SK-N-SH (cell line): ENCODE measurements at regions not wholly inside any gene's neighbourhood (a gene's known extent, or its start where the extent isn't known, plus 50 kb on each side); places are given as distances from the start of the nearest gene placed in this dataset.

Source experiments
- CTCF ChIA-PET: fragments of 300-600, 350-600 bp; formaldehyde crosslinking; extraction: SDS; loops from one replicate; lab custom pipeline; 2021; lab: Yijun Ruan, JAX
- POLR2A ChIA-PET: fragments of 350-600 bp; sonication (Branson Sonifier 250); formaldehyde crosslinking; extraction: SDS; loops from one replicate; lab custom pipeline; 2020; ENCODE audit warnings: antibody characterized with exemption, inconsistent platforms; lab: Yijun Ruan, JAX
- DNase-seq: peaks from one replicate; pipeline ENCODE4 v3.0.0; 2012
- H2AFZ ChIP-seq: fragments of 200-600 bp; sonication (generic); 2 replicates; pipeline ENCODE4 v1.8.1; 2016; ENCODE audit warnings: antibody characterized with exemption, mild to moderate bottlenecking, low read depth
- H3F3A ChIP-seq: fragments of 200-600 bp; sonication (generic); replicated peaks from 2 replicates; pipeline ENCODE3; 2016; ENCODE audit warnings: antibody characterized with exemption, mild to moderate bottlenecking; ENCODE audit not compliant: insufficient read depth
- H3K27ac ChIP-seq, 2 experiments: fragments of 200-500 bp in 1 of 2; fragments of 200-600 bp in 1 of 2; sonication (Bioruptor generic) in 1 of 2; sonication (generic), shearing (Covaris generic) in 1 of 2; 2 replicates each; pipeline versions ENCODE4 v1.5.1 to v1.6.1; 2014 to 2016; ENCODE audit warnings: low read depth in 2 of 2, inconsistent platforms in 1 of 2, low read length in 1 of 2, mild to moderate bottlenecking in 1 of 2, mixed read lengths in 1 of 2
- H3K27me3 ChIP-seq: fragments of 200-600 bp; sonication (generic), shearing (Covaris generic); 2 replicates; pipeline ENCODE4 v1.6.1; 2016; ENCODE audit warnings: mixed run types; ENCODE audit not compliant: insufficient read depth
- H3K36me3 ChIP-seq, 2 experiments: fragments of 200-500 bp in 1 of 2; fragments of 200-600 bp in 1 of 2; sonication (Bioruptor generic) in 1 of 2; sonication (generic) in 1 of 2; replicated peaks in 1 of 2; 2 replicates each; pipeline versions ENCODE3 to v1.5.1; 2014 to 2016; ENCODE audit warnings: low read length in 1 of 2, mild to moderate bottlenecking in 1 of 2; ENCODE audit not compliant: insufficient read depth in 2 of 2, control insufficient read depth in 1 of 2
- H3K4me1 ChIP-seq, 2 experiments: fragments of 200-500 bp in 1 of 2; fragments of 200-600 bp in 1 of 2; sonication (Bioruptor generic) in 1 of 2; sonication (generic), shearing (Covaris generic) in 1 of 2; 2 replicates each; pipeline versions ENCODE4 v1.5.1 to v1.6.1; 2014 to 2016; ENCODE audit warnings: low read depth in 1 of 2, low read length in 1 of 2, mixed run types in 1 of 2; ENCODE audit not compliant: insufficient read depth in 2 of 2, control insufficient read depth in 1 of 2
- H3K4me2 ChIP-seq: fragments of 200-600 bp; sonication (generic), shearing (Covaris generic); 2 replicates; pipeline ENCODE4 v1.6.1; 2017; ENCODE audit warnings: mixed run types
- H3K4me3 ChIP-seq, 2 experiments: fragments of 200-500 bp in 1 of 2; fragments of 200-600 bp in 1 of 2; sonication (Bioruptor generic) in 1 of 2; sonication (generic), shearing (Covaris generic) in 1 of 2; 2 replicates each; pipeline versions ENCODE4 v1.5.1 to v1.8.1; 2014 to 2016; ENCODE audit warnings: low read depth in 2 of 2, inconsistent platforms in 1 of 2, low read length in 1 of 2, mild to moderate bottlenecking in 1 of 2, mixed read lengths in 1 of 2, moderate library complexity in 1 of 2
- H3K79me2 ChIP-seq: fragments of 200-600 bp; sonication (generic); 2 replicates; pipeline ENCODE4 v1.8.1; 2017; ENCODE audit warnings: mild to moderate bottlenecking; ENCODE audit not compliant: insufficient read depth
- H3K9ac ChIP-seq: fragments of 200-600 bp; sonication (generic); 2 replicates; pipeline ENCODE4 v1.6.1; 2017; ENCODE audit warnings: mixed run types
- H3K9me2 ChIP-seq: fragments of 200-600 bp; sonication (generic); 2 replicates; pipeline ENCODE4 v1.6.1; 2017; ENCODE audit warnings: mixed run types
- H3K9me3 ChIP-seq: fragments of 200-600 bp; sonication (generic); 2 replicates; pipeline ENCODE4 v1.6.1; 2017; ENCODE audit warnings: mixed run types, mild to moderate bottlenecking, moderate library complexity
- H4K20me1 ChIP-seq: fragments of 200-600 bp; sonication (generic); 2 replicates; pipeline ENCODE4 v1.6.1; 2017; ENCODE audit warnings: mild to moderate bottlenecking, mixed run types; ENCODE audit not compliant: insufficient read depth
- CHD2 ChIP-seq: fragments of 150-350 bp; IDR thresholded peaks from 2 replicates; pipeline ENCODE4 v1.6.1; 2018; ENCODE audit warnings: low read length; ENCODE audit not compliant: partially characterized antibody
- EZH2phosphoT487 ChIP-seq: fragments of 200-600 bp; sonication (generic); IDR thresholded peaks from 2 replicates; pipeline ENCODE4 v1.6.1; 2017; ENCODE audit warnings: low read depth, mixed run types, mild to moderate bottlenecking, antibody characterized with exemption, moderate library complexity, borderline replicate concordance
- FOXM1 ChIP-seq: IDR thresholded peaks from 2 replicates; pipeline ENCODE4 v1.4.0; 2012; ENCODE audit warnings: low read depth, mild to moderate bottlenecking
- GATA2 ChIP-seq: sonication (generic); formaldehyde crosslinking; IDR thresholded peaks from 2 replicates; pipeline ENCODE4 v1.5.0; 2020; ENCODE audit warnings: mild to moderate bottlenecking, missing genetic modification reagents
- MXI1 ChIP-seq: IDR thresholded peaks from 2 replicates; pipeline ENCODE4 v1.6.1; 2012; ENCODE audit warnings: mild to moderate bottlenecking, low read depth, low read length, improper control_type of control experiment
- NRF1 ChIP-seq: IDR thresholded peaks from 2 replicates; pipeline ENCODE4 v1.6.1; 2012; ENCODE audit warnings: low read depth, mild to moderate bottlenecking, low read length
- POLR2AphosphoS5 ChIP-seq: IDR thresholded peaks from 2 replicates; pipeline ENCODE4 v1.6.1; 2012; ENCODE audit warnings: low read depth, low read length
- RAD21 ChIP-seq: IDR thresholded peaks from 2 replicates; pipeline ENCODE4 v1.6.1; 2012; ENCODE audit warnings: mild to moderate bottlenecking, low read length
- RCOR1 ChIP-seq: fragments of 150-350 bp; IDR thresholded peaks from 2 replicates; pipeline ENCODE4 v1.6.1; 2017; ENCODE audit warnings: antibody characterized with exemption, low read length
- RXRA ChIP-seq: IDR thresholded peaks from 2 replicates; pipeline ENCODE4 v1.4.0; 2012; ENCODE audit warnings: low read depth, mild to moderate bottlenecking, borderline replicate concordance
- SMC3 ChIP-seq: IDR thresholded peaks from 2 replicates; pipeline ENCODE4 v1.6.1; 2012; ENCODE audit warnings: low read depth, low read length, improper control_type of control experiment
- TAF1 ChIP-seq: IDR thresholded peaks from 2 replicates; pipeline ENCODE4 v1.6.1; 2012; ENCODE audit warnings: low read depth, mild to moderate bottlenecking, low read length, moderate library complexity, borderline replicate concordance
- TEAD4 ChIP-seq: IDR thresholded peaks from 2 replicates; pipeline ENCODE4 v1.4.0; 2012; ENCODE audit warnings: mild to moderate bottlenecking, borderline replicate concordance; ENCODE audit not compliant: insufficient read depth
- YY1 ChIP-seq: IDR thresholded peaks from 2 replicates; pipeline ENCODE4 v1.4.0; 2012; ENCODE audit warnings: low read depth, mild to moderate bottlenecking
- WGBS: methylation state at CpG from one replicate; pipeline ENCODE4 v1.1.6; 2017; ENCODE audit warnings: low lambda C conversion rate; 5-methylcytosine and 5-hydroxymethylcytosine counted together
- TF ChIP-seq, protein P1 (sequence below): IDR thresholded peaks from 2 replicates; pipeline ENCODE4 v1.4.0; 2012; ENCODE audit warnings: low read depth, borderline replicate concordance
- TF ChIP-seq, protein P2 (sequence below): IDR thresholded peaks from 2 replicates; pipeline ENCODE4 v1.4.0; 2012; ENCODE audit warnings: low read depth, borderline replicate concordance
- TF ChIP-seq, protein P3 (sequence below): fragments of 200-600 bp; sonication (generic); IDR thresholded peaks from 2 replicates; pipeline ENCODE4 v1.6.1; 2017; ENCODE audit warnings: antibody characterized with exemption, mild to moderate bottlenecking, moderate library complexity

DNA sequence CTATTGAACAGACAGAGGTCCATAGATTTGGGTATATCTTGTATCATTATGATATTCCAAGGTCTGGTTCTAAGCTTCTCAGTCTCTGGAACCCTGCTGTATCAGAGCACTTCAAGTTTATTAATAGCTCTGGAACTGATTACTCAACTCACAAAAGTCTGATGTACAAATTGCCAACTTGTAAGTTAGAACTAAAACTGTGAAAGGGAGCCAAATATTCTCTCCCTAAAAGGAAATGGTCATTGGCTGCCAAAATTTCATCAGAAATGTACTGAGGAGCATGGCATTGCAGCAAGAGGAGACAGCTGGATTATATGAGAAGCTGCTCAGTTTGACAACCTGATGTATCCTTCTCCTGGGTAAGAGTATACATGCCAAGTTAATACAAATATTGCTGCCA, 828.8 kb upstream of the SEL1L start:
- ChIA-PET POLR2A (no interaction called here), CTCF (interaction anchor here (1.0 kb wide), 1 partner anchor 10 kb away, joined by 3 read pairs; no protein-coding TSS in a partner anchor)
- no peak overlapping the region for H2AFZ ChIP-seq
- H3K9me2 ChIP-seq, result no peaks in the 10 kb centered on the region
- TF ChIP-seq RCOR1, result no peak
- TF ChIP-seq, protein P1, sequence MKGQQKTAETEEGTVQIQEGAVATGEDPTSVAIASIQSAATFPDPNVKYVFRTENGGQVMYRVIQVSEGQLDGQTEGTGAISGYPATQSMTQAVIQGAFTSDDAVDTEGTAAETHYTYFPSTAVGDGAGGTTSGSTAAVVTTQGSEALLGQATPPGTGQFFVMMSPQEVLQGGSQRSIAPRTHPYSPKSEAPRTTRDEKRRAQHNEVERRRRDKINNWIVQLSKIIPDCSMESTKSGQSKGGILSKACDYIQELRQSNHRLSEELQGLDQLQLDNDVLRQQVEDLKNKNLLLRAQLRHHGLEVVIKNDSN, result no peak
- no peak for TF ChIP-seq EZH2phosphoT487
- no peak for TF ChIP-seq NRF1
- H3K27me3 ChIP-seq, result no peaks in the 10 kb centered on the region
- no peaks in the 10 kb centered on the region for H3K4me1 ChIP-seq
- H4K20me1 ChIP-seq, result no peaks in the 10 kb centered on the region
- H3K9ac ChIP-seq, result no peak overlapping the region
- H3K9me3 ChIP-seq, result peaks cover 3% of the 10 kb centered on the region; the same call in 1 of the 2 replicates
- H3K79me2 ChIP-seq, result no peaks in the 10 kb centered on the region
- no peaks in the 10 kb centered on the region for H3K36me3 ChIP-seq
- no peak overlapping the region for H3K4me3 ChIP-seq
- no peaks in the 10 kb centered on the region for H3F3A ChIP-seq
- no peak overlapping the region for H3K27ac ChIP-seq
- H3K4me2 ChIP-seq, result no peak overlapping the region
- DNase-seq, result no peak

DNA sequence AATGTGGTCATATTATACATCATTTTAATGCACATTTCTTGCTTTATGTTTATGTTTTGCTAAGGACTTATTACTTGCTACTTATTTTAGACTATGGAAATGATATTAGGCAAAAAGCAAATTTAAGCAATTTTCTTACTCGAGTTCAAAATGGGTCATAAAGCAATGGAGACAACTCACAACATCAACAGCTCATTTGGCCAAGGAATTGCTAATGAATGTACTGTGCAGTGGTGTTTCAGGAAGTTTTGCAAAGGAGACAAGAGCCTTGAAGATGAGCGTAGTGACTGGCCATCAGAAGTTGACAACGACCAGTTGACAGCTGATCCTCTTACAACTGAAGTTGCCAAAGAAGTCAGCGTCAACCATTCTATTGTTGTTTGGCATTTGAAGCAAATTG, 831.8 kb upstream of the SEL1L start:
- DNase-seq, result no peak
- Histone ChIP-seq H3K9ac (no peak overlapping the region), H3K36me3 (no peaks in the 10 kb centered on the region), H3K27ac (no peak overlapping the region), H3K4me2 (no peak overlapping the region), H3F3A (no peaks in the 10 kb centered on the region), H3K79me2 (no peaks in the 10 kb centered on the region), H2AFZ (no peak overlapping the region)
- TF ChIP-seq TEAD4 (no peak), SMC3 (no peak), FOXM1 (no peak), RAD21 (no peak), TAF1 (no peak), EZH2phosphoT487 (no peak), CHD2 (no peak), RCOR1 (no peak), YY1 (no peak), RXRA (no peak), GATA2 (CRISPR knock-in tag) (no peak), POLR2AphosphoS5 (no peak), NRF1 (no peak), MXI1 (no peak)
- TF ChIP-seq, protein P2, sequence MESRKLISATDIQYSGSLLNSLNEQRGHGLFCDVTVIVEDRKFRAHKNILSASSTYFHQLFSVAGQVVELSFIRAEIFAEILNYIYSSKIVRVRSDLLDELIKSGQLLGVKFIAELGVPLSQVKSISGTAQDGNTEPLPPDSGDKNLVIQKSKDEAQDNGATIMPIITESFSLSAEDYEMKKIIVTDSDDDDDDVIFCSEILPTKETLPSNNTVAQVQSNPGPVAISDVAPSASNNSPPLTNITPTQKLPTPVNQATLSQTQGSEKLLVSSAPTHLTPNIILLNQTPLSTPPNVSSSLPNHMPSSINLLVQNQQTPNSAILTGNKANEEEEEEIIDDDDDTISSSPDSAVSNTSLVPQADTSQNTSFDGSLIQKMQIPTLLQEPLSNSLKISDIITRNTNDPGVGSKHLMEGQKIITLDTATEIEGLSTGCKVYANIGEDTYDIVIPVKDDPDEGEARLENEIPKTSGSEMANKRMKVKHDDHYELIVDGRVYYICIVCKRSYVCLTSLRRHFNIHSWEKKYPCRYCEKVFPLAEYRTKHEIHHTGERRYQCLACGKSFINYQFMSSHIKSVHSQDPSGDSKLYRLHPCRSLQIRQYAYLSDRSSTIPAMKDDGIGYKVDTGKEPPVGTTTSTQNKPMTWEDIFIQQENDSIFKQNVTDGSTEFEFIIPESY, result no peak
- TF ChIP-seq, protein P3, sequence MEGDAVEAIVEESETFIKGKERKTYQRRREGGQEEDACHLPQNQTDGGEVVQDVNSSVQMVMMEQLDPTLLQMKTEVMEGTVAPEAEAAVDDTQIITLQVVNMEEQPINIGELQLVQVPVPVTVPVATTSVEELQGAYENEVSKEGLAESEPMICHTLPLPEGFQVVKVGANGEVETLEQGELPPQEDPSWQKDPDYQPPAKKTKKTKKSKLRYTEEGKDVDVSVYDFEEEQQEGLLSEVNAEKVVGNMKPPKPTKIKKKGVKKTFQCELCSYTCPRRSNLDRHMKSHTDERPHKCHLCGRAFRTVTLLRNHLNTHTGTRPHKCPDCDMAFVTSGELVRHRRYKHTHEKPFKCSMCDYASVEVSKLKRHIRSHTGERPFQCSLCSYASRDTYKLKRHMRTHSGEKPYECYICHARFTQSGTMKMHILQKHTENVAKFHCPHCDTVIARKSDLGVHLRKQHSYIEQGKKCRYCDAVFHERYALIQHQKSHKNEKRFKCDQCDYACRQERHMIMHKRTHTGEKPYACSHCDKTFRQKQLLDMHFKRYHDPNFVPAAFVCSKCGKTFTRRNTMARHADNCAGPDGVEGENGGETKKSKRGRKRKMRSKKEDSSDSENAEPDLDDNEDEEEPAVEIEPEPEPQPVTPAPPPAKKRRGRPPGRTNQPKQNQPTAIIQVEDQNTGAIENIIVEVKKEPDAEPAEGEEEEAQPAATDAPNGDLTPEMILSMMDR, result no peak
- TF ChIP-seq, all 33 proteins: peak for 0
- POLR2A ChIA-PET, result no interaction called here
- WGBS, result 4% methylated on average over 4 of the region's 4 CpGs
- Histone ChIP-seq H3K4me3 (no peak overlapping the region), H3K9me3 (peaks cover 3% of the 10 kb centered on the region; the same call in 1 of the 2 replicates), H3K4me1 (no peaks in the 10 kb centered on the region), H3K27me3 (no peaks in the 10 kb centered on the region), H4K20me1 (no peaks in the 10 kb centered on the region), H3K9me2 (no peaks in the 10 kb centered on the region)
- CTCF ChIA-PET, result no interaction called here
